SHP77 (cell line): ENCODE measurements at regions not wholly inside any gene's neighbourhood (a gene's known extent, or its start where the extent isn't known, plus 50 kb on each side); places are given as distances from the start of the nearest gene placed in this dataset.
"Not testable (repeated sequence)": the region's sequence is repeated elsewhere in the genome, so short reads cannot be mapped to it uniquely, and the experiment has no call there.

ENCODE experiments used
- DNase-seq, 2 experiments: peaks; one replicate each; lab custom pipeline; 2025; lab: John Stamatoyannopoulos, UW

DNA sequence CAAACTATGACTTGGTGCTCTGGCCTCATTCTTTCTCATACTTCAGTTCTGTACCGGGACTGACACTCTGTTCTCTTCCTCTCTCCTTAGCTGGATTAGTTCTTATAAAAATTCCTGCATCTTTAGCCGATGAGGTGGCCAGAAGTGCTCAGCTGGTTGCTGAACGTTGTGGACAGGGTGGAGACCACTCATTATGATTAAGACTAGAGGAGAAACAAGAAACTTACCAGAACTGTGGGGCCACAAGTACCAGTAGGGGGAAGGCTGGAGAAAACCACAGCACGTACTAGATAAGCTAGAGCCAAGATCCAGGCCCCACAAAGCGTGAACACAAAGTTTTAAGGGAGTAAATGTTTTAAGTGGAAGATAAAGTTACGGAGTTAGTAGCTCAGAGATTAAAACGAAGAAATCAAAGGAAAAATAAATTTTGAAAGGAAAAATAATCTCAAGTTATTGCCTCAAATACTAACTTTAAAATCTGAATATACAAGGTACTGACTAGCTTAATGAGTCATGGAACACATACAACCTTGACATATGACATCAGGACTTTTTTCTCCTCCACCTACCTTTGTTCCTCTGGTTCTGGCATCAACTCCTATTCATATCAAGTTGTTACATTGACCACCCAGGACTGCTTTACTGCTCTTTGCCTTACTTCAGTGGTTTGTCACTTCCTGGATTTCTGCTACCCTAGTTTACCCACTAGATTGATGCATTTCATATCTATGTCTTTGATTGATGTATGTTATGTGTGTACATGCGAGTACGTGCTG lies 469.0 kb downstream of the TFEC start:
- no peak for DNase-seq

DNA sequence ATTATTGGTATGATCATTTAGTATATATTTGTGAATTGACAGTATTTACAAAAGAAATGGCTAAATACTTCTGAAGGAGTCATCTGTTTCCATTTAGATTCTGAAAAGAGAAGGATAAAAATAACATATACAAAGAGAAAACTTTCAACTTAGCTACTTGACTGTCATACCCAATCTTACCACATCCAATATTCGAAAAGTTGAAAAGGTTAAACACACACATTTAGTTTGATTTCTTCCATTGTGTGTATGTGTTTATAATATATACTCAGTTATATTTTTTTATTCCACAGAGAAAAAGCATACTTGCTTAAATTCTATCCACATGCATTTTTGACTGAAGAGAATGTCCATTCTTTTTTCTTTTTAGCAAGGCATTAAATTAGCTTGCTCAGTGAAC lies 470.7 kb downstream of the TFEC start:
- DNase-seq, result no peak

DNA sequence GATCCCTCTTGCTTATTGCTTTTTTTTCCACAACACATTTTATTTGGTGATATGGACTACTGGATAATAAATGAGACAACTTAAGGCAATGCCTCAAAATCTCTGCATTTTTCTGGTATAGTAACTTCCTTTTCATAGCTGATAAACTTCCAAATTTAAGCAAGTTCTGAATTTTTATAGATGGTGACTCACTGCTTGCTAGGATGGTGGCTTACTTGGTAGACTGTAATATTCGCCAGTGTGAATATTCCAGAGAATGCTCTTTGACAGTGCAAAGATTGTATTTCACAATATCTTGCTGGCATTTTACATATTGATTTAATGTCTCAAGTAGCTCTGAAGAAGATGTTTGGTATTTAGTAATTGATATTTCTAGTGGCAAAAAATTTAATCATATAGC lies 472.4 kb downstream of the TFEC start:
- no peak for DNase-seq

DNA sequence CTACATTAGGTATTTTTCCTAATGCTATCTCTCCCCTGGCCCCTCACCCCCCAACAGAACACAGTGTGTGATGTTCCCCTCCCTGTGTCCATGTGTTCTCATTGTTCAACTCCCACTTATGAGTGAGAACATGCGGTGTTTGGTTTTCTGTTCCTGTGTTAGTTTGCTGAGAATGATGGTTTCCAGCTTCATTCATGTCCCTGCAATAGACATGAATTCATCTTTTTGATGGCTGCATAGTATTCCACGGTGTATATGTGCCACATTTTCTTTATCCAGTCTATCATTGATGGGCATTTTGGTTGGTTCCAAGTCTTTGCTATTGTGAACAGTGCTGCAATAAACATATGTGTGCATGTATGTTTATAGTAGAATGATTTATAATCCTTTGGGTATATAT lies 473.3 kb downstream of the TFEC start:
- DNase-seq, result not testable (repeated sequence)

DNA sequence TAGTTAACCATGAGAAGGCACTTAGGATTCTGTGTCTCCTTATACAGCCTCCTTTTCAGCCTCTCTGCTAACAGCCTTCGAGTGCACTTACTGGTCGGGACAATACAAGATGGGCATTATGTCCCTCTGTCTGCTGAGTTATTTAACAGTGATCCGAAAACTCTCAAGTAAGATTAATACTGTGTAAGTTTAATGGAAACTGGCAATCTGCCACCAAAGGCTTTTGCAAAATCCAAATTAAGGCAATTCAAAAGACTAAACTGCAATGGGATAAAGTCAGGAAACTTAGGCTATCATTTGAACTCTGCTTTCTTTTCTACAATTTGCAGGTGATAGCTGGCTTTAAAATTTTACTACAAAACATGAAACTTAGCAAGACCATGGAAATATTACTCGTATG lies 477.8 kb downstream of the TFEC start:
- DNase-seq, result no peak

DNA sequence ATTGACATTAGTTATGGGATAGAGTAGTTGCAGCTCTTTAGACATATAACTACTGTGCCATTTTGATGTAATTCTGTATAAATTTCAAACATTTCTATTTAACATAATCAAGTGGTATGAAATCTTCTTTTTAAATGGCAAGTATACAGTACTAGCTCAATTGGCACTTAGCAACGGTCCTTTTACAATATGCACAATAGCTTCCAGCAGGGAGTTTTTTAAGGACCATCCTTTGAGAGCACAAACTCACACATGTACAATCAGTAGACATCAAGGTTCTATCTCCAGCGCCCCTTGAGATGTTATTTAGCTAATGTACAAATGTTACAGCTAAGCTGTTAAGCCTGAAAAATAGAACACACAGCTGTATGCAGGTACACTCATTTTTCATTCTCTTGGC lies 480.7 kb downstream of the TFEC start:
- DNase-seq, result no peak

DNA sequence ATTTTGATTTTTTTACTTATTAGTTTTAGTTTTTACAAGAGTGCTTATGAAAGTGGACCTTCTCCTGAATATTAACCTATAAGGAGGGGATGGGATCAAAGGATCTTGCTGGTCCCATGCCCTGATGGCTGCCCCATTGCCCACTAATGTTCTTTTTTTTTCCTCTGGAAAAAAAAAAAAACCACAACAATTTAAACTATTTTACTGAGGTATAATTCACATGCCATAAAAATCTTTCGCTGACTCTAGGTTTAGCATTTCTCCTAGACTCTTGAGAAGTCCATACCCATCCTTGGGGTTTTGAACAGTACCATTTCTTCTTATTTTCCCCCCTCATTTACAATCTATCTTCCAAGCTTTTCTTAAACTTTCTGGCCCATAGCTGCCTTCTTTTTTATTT lies 481.8 kb downstream of the TFEC start:
- DNase-seq, result no peak

DNA sequence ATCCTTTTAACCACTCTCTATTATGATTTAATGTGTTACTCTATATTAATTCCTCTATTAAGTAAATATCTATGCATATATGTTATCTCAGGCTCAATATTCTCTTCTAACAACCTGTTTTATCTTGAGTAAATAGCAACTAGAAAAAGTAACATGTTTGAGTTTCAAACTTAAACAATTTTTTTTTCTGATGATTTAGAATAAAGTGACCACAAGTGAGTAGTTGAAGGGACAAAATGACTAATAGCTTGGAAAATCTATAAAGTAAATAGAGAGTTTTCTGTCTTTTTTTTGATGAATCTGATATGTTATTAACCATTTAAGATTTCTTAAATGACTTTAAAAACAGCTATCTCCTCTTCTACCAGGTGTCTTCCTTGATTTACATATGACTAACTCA lies 483.8 kb downstream of the TFEC start:
- no peak for DNase-seq

DNA sequence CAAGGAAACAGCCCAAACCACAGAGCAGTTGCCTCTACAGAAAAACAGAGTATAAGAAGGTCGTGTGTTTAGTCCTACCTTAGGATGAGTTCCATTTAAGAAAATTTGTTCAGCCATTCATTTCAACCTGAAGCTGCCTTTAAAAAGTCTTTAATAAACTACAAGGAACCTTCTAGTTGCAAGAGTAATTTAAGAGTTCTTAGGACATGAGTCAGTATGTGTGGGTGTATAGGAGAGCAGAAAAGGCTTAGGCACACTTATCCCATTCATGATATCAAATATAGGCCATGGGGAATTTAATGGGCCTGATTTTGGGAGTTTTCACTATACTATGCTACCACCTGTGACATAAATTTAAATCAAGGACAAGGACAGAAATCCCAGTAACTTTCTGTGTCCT lies 496.8 kb downstream of the TFEC start:
- no peak for DNase-seq

DNA sequence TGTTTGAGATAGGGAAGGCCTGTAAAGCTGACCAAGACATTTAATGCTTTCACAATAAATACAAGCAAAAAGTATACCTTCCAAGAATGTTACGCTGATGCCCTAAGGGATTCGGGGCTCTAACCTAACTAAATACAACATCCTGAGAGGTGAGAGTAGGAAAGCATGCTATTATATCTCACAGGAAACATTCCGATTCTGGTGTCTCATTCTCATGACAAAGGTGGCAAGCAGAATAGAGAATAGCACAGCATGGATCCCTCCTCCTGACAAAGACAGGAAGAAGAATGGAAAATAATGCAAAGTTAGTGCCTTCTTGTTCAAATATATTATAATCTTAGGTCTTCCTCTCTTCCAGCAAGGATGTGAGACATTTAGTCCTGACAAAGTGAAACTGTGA lies 504.3 kb downstream of the TFEC start:
- no peak for DNase-seq

DNA sequence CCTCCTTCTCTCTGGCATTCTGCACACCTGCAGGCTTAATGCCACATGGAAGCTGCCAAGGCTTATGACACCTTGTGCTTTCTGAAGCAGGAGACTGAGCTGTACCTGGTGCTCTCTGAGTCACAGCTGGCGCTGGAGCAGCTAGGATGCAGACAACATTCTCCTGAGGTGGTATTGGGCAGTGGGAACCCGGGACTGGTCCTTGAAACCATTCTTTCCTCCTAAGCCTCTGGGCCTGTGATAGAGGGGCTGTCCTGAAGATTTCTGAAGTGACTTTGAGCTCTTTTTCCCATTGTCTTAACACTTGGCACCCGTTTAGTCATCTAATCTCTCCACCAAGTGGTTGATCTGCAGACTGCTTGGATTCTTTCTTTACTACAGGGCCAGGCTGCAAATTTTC lies 508.4 kb downstream of the TFEC start:
- no peak for DNase-seq

DNA sequence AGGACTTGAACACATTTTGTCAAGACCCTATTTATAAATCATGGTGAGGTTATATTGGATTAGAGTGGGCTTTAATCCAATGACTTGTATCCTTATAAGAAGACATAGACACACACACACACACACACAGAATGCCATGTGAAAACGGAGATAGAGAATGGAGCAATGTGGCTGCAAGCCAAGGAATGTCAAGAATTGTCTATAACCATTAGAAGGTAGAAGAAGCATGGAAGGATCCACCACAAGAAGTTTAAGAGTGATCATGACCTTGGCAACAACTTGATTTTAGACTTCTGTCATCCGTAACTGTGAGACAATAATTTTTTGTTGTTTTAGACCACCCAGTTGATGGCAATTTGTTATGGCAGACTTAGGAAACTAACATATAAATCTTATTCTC lies 514.2 kb downstream of the TFEC start:
- no peak for DNase-seq

DNA sequence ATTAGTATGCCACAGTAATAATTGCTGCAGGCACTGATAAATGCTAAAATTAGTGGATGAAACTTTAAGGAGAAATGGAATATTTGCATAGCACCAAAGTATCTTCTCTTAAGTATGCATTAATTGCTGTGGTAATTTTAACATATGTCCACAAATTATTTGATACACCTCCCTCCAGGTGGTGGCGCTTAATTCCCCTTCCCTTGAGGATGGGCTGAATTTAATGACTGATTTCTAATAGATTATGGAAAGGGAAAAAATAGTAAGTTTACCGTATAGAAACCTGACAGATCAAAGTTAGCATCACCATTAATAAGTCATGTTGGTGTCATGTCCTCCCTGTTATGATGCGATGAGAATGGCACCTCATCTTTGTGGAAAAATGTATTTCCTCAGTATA lies 519.2 kb downstream of the TFEC start:
- DNase-seq, result no peak

DNA sequence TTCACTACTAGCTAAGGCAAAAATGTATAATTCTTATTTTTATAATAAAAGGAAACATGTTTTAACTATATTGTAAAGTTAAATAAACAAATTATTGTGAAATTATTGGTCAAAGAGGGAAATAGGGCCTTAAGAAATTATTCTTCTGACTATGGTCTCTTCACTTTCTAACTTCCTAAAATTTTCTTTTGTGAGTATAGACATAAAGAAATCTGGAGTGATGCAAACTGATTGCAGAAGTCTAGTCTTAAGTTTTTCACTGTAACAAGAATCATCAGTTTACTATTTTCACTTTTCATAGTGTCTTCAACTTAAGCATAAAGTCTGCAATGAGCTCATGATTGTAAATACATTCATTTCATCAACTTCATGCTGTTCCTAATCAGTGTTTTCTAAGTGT lies 525.4 kb downstream of the TFEC start:
- no peak for DNase-seq

DNA sequence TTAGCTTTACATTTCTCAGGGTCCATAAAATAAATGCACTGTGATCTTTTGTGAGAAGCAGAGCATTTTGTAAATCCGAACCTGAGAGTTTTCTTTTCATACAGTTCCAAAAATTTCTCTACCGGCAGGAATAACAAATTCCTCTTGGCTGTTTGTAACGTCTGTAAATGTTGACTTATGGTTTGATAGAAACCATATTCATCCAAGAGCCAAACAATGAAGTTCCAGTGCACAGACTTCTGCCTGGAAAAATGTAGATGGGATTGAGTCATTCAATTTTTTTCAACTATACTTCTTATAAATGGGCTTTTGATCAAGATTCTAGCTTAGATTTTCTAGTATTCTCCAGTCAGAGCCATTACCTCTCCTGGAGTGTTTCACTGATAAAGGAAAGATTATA lies 530.6 kb downstream of the TFEC start:
- no peak for DNase-seq

DNA sequence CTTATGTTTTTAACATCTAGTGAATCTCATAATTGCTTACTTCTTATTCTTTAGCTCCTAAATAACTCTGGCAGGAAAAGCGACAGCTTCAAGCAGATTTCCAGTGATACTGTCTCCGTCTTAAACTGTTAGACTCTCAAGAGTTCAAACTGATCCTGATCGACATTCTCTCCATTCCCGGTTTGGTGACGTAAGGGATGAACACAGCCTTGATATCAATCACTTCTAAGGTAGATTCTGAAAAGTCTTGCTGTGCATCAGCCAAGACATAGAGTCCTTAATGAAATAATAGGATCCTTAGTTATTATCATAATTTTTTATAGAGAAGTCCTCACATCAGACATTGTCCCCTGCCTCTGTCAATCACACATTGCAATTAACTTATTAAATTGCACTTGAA lies 534.6 kb downstream of the TFEC start:
- no peak for DNase-seq

DNA sequence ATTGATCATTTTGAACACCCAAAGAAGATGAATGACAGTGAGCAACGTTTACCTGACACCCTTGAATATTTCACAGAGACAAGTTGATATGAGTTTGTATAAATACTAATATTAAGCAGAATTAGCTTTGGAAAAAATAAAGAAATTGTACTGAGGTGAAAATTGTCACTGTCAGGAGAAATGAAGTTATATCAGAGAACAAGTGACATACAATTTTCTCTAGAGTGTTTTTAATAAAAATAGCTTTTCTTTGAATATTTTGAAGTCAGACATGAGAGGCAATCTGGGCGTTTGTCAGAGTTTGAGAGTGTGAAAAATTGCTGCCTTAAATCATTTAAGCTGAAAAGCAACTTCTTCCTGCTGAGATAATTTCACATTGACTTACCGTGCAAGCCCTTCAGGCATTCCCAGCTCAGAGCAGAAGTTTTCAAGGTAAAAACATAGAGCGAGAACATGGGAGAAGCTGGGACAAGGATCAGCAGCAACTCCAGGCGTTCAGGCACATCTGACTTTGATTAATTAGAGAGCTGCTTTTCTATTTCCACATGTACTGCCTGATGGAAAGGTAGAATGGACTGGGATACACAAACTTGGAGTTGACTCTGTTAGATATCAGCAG lies 535.9 kb downstream of the TFEC start:
- no peak for DNase-seq

DNA sequence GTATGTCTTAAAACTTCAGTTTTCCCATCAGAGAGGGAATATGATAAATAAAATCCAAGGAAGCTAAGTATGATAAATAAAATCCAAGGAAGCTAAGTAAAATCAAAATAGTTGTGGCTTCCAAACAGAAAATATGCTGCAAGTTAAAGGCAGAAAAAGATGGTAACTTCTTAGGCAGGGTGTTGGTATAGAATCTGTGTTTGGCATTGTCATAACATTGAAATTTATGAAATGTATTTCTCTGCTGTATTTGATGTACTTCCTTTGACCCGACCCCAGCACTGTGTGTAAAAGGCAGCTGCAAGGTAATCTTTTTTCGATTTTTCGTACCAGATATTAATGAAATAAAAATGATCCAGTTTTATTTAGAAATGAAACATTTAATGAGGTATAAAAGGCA lies 537.2 kb downstream of the TFEC start:
- DNase-seq, result no peak

DNA sequence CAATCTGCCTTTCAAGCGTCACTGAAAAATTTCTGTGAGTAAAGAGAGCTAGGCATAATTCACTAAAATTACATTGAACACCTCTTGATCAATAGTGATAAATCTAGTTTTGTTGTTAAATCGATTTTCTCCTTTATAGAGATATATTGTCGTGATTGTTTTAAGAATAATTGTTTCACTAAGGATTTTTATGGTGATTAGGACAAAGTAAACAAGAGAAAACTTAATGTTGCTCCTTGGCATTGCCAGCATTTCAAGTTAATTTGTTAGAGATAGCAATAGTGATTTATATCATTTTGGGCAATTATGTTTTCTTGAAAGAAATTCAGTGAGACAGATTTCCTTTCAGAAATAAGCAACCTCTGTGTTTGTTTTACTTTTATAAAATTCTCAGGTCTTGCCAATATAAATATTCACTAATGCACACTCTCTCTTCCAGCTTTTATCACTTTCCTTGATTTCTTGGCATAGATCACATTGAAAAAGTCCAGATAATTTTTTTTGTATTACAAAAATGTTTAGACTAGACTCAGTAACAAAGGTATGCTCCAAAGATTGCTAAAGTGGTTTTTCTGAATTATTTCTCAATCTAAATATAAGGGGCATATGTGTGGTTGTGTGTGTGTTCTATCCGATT lies 538.7 kb downstream of the TFEC start:
- no peak for DNase-seq

DNA sequence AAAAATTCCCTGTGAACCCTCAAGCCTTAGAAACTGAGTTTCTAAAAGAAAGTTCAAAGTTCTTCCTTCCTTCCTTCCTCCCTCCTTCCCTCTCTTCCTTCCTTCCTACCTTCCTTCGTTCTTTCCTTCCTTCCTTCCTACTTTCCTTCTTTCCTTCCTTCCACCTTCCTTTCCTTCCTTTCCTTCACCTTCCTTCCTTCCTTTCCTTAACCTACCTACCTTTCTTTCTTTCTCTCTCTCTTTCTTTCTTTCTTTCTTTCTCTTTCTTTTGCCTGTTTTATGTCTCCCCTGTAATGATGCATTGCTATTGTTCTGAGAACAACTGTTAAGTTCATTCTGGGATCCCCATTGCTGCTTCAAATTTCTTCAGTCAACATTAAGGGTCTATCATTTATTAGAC lies 551.1 kb downstream of the TFEC start:
- no peak for DNase-seq

DNA sequence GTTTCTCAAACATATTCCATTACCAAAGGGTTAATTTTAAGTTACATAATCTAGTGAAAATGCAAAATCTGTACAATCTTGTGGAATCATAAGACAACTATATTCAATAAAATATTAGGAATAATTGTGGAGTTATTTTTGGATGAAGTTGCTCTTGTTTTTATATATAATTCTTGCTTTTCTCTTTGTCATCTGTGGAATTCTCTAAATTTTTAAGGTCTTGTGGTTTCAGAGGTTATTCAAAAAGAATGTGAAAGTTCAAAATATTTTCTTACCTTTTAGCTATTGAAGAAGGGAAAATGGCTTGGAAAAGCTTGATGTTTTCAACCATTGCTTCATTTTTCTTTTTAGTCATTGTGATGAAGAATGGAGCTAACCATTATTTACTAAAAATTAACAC lies 552.1 kb downstream of the TFEC start:
- no peak for DNase-seq

DNA sequence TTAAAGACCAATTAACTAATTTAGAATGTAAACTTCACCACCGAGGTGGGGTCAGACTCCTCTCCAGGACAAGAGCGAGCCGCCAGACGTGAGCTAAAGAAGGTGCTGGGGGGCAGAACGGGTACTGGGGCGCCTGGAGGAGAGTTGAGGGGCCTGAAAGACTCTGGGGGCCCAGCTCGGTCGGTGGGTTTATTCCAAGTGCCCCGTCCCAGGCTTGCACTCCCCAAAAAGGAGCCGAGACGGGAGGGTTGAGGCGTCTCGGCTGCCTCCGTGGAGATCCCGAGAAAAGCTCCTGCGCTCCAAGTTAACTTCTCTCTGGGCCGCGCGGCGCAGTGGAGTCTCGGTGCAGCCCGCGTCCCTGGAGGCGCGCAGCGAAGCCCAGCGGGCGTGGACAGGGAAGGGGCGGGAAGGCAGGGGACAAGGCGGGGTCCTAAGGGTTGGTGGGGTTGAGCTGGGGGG lies 553.3 kb downstream of the TFEC start:
- DNase-seq, result no peak

DNA sequence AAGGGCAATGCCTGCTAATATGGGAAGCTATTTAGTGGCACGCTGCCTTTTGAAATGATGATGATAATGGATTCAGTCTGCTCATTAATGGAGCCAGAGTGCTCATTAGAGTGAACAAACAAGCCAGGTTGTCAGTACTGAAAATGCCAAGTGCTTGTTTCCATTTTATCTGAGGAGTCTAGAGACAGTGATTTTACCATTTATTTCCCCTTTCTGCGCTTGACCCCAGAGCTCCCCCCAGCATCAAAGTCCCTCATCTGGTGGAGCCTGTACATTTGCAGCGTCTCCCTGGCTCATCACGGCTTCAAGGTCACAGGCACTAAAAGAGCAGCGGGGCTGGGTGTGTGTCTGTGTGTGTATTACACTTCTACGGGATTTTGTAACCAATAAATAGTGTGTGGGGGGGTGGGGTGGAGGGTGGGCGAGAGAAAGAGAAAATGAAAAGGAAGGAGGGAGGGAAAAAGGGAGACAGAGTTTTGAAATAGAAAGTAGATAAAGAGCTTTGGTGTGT lies 553.8 kb downstream of the TFEC start:
- no peak for DNase-seq
